HEK293T (cell line): ENCODE measurements at regions not wholly inside any gene's neighbourhood (a gene's known extent, or its start where the extent isn't known, plus 50 kb on each side); places are given as distances from the start of the nearest gene placed in this dataset.

Source experiments
- ARNT ChIP-seq: fragments of 450-650 bp; IDR thresholded peaks from 2 replicates; pipeline ENCODE4 v1.6.1; 2017; ENCODE audit warnings: mild to moderate bottlenecking
- CTBP1 ChIP-seq: fragments of 450-650 bp; IDR thresholded peaks from 2 replicates; pipeline ENCODE4 v1.6.1; 2016; ENCODE audit warnings: borderline replicate concordance
- ELF4 ChIP-seq: fragments of 450-650 bp; IDR thresholded peaks from 2 replicates; pipeline ENCODE4 v1.6.1; 2017; ENCODE audit warnings: antibody characterized with exemption
- FOXK2 ChIP-seq: fragments of 450-650 bp; IDR thresholded peaks from 2 replicates; pipeline ENCODE4 v1.6.1; 2016; ENCODE audit warnings: mild to moderate bottlenecking
- LEF1 ChIP-seq: fragments of 450-650 bp; IDR thresholded peaks from 2 replicates; pipeline ENCODE4 v1.6.1; 2017; ENCODE audit warnings: mild to moderate bottlenecking, borderline replicate concordance
- SP1 ChIP-seq: fragments of 450-650 bp; IDR thresholded peaks from 2 replicates; pipeline ENCODE4 v1.6.1; 2017
- TF ChIP-seq, protein P1 (sequence below): fragments of 450-650 bp; IDR thresholded peaks from 2 replicates; pipeline ENCODE4 v1.6.1; 2016

DNA sequence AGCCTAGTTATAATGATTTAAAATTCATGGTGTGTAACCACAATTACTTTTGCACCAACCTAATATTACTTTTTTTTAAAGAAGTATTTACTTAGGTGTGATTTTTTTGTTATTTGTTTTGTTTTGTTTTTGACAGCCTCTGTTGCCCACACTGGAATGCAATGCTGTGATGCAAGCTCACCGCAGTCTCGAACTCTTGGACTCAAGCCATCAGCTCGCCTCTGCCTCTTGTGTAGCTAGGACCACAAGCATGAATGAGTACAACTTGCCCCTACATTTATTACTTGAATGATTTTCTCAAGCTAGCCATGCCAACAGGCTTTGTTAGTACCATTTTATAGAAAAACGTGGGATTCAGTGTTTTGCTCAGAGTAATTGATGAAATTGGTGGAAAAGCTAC lies 488.8 kb upstream of the CPEB2 start:
- TF ChIP-seq SP1 = no peak
- TF ChIP-seq CTBP1 = no peak
- TF ChIP-seq FOXK2 = no peak
- TF ChIP-seq, protein P1, sequence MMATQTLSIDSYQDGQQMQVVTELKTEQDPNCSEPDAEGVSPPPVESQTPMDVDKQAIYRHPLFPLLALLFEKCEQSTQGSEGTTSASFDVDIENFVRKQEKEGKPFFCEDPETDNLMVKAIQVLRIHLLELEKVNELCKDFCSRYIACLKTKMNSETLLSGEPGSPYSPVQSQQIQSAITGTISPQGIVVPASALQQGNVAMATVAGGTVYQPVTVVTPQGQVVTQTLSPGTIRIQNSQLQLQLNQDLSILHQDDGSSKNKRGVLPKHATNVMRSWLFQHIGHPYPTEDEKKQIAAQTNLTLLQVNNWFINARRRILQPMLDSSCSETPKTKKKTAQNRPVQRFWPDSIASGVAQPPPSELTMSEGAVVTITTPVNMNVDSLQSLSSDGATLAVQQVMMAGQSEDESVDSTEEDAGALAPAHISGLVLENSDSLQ = no peak
- TF ChIP-seq ELF4 = no peak
- TF ChIP-seq LEF1 = no peak
- TF ChIP-seq ARNT = no peak
